DND-41 (cell line): ENCODE measurements at regions not wholly inside any gene's neighbourhood (a gene's known extent, or its start where the extent isn't known, plus 50 kb on each side); places are given as distances from the start of the nearest gene placed in this dataset.

Experiments used
- CTCF ChIP-seq: IDR thresholded peaks from 2 replicates; pipeline ENCODE4 v1.5.1; 2012; ENCODE audit warnings: borderline replicate concordance, low read length, moderate library complexity, mild to moderate bottlenecking; ENCODE audit not compliant: poor library complexity, severe bottlenecking; ENCODE audit errors: extremely low read depth
- EZH2 ChIP-seq: IDR thresholded peaks from 3 replicates; pipeline ENCODE4 v1.6.1; 2012; ENCODE audit warnings: borderline replicate concordance, low read depth, mild to moderate bottlenecking, moderate library complexity, low read length, inconsistent platforms; ENCODE audit not compliant: severe bottlenecking

- TF ChIP-seq CTCF, result no peak
- TF ChIP-seq EZH2, result no peak
These were observed 387.3 kb upstream of the XYLT1 start for GRCh38 chr16:17858061-17858460.
